ENCODE measurements at regions not wholly inside any gene's neighbourhood (a gene's known extent, or its start where the extent isn't known, plus 50 kb on each side); places are given as distances from the start of the nearest gene placed in this dataset.

DNA sequence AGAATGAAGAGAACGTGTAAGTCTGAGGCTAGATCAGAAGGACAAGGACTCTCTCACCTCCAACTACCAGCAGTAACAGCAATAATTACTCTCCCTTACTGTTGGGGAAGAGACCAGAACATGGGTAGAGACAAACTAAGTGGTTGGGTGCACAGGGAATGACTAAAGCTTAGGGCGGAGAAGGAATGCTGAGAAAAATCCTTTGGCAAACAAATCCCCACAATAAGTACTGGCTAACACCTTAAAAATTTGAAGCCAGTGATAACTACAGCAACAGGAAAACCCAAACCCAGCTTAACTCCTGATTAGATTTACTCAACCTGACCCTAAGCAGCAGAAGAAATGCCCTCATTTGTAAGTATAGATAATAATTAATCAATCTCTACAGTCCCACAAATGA lies 759.0 kb downstream of the AACS start:
- TF ChIP-seq, protein P1, sequence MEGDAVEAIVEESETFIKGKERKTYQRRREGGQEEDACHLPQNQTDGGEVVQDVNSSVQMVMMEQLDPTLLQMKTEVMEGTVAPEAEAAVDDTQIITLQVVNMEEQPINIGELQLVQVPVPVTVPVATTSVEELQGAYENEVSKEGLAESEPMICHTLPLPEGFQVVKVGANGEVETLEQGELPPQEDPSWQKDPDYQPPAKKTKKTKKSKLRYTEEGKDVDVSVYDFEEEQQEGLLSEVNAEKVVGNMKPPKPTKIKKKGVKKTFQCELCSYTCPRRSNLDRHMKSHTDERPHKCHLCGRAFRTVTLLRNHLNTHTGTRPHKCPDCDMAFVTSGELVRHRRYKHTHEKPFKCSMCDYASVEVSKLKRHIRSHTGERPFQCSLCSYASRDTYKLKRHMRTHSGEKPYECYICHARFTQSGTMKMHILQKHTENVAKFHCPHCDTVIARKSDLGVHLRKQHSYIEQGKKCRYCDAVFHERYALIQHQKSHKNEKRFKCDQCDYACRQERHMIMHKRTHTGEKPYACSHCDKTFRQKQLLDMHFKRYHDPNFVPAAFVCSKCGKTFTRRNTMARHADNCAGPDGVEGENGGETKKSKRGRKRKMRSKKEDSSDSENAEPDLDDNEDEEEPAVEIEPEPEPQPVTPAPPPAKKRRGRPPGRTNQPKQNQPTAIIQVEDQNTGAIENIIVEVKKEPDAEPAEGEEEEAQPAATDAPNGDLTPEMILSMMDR (IDR thresholded peaks at IDR 0.05; ENCODE audit: insufficient read depth, low read length, poor library complexity, severe bottlenecking): no peak
- TF ChIP-seq EZH2phosphoT487 (conservative IDR thresholded peaks at IDR 0.05; ENCODE audit: low read length): no peak
